PC-9 (cell line): ENCODE measurements at regions not wholly inside any gene's neighbourhood (a gene's known extent, or its start where the extent isn't known, plus 50 kb on each side); places are given as distances from the start of the nearest gene placed in this dataset.

Experiments
- BruUV-seq: library from RNA; stranded (reverse); fragments of 400-500 nt; replicated peaks from 2 replicates; lab custom pipeline; 2021; lab: Mats Ljungman, UMichigan
- CTCF ChIA-PET: fragments of 300-600 bp; sonication (Branson Sonifier 250); formaldehyde crosslinking; loops from one replicate; lab custom pipeline; 2022; ENCODE audit warnings: antibody characterized with exemption; lab: Charles Lee
- POLR2A ChIA-PET: fragments of 300-600 bp; sonication (Branson Sonifier 250); formaldehyde crosslinking; loops from one replicate; lab custom pipeline; 2022; ENCODE audit warnings: antibody characterized with exemption; ENCODE audit not compliant: unreplicated experiment; lab: Charles Lee
- DNase-seq, 2 experiments: peaks; one replicate each; pipeline versions ENCODE4 v3.0.0 to v3.0.0-alpha.2; 2015 to 2022; ENCODE audit warnings: mixed read lengths in 1 of 2
- H2AFZ ChIP-seq: fragments of 200-600 bp; sonication (generic); 2 replicates; pipeline ENCODE4 v1.8.1; 2017; ENCODE audit warnings: antibody characterized with exemption
- H3F3A ChIP-seq: fragments of 200-600 bp; sonication (generic); 2 replicates; pipeline ENCODE4 v1.8.1; 2017; ENCODE audit warnings: antibody characterized with exemption, mild to moderate bottlenecking, low read depth; ENCODE audit not compliant: insufficient read depth
- H3K27ac ChIP-seq: fragments of 200-600 bp; sonication (generic); 2 replicates; pipeline ENCODE4 v1.6.1; 2016; ENCODE audit warnings: mixed run types
- H3K27me3 ChIP-seq: fragments of 200-600 bp; sonication (generic); 2 replicates; pipeline ENCODE4 v1.6.1; 2016; ENCODE audit warnings: low read depth, mixed run types; ENCODE audit not compliant: insufficient read depth
- H3K36me3 ChIP-seq: fragments of 200-600 bp; sonication (generic); 2 replicates; pipeline ENCODE4 v1.6.1; 2016; ENCODE audit warnings: low read depth, mixed run types
- H3K4me1 ChIP-seq: fragments of 200-600 bp; sonication (generic); replicated peaks from 2 replicates; pipeline ENCODE4 v1.6.1; 2016; ENCODE audit warnings: mixed run types; ENCODE audit not compliant: insufficient read depth
- H3K4me2 ChIP-seq: fragments of 200-600 bp; sonication (generic); 2 replicates; pipeline ENCODE4 v1.6.1; 2017; ENCODE audit warnings: mixed run types
- H3K4me3 ChIP-seq: fragments of 200-600 bp; sonication (generic); 2 replicates; pipeline ENCODE4 v1.6.1; 2016; ENCODE audit warnings: mixed run types
- H3K79me2 ChIP-seq: fragments of 200-600 bp; sonication (generic); 2 replicates; pipeline ENCODE4 v1.6.1; 2017; ENCODE audit warnings: low read depth, mixed run types
- H3K9me2 ChIP-seq: fragments of 200-600 bp; sonication (generic); 2 replicates; pipeline ENCODE4 v1.8.1; 2017; ENCODE audit warnings: mild to moderate bottlenecking; ENCODE audit not compliant: insufficient read depth
- H3K9me3 ChIP-seq: fragments of 200-600 bp; sonication (generic); 2 replicates; pipeline ENCODE4 v1.8.1; 2016; ENCODE audit warnings: low read depth; ENCODE audit not compliant: insufficient read depth
- H4K20me1 ChIP-seq: fragments of 200-600 bp; sonication (generic); 2 replicates; pipeline ENCODE4 v1.8.1; 2017; ENCODE audit not compliant: insufficient read depth
- CTCF ChIP-seq: fragments of 200-600 bp; sonication (generic); conservative IDR thresholded peaks from 2 replicates; pipeline ENCODE4 v1.6.1; 2017; ENCODE audit warnings: mixed run types, antibody characterized with exemption, mild to moderate bottlenecking, moderate library complexity
- EZH2 ChIP-seq: fragments of 200-600 bp; sonication (generic); IDR thresholded peaks from 2 replicates; pipeline ENCODE4 v1.8.0; 2017; ENCODE audit warnings: antibody characterized with exemption, low read depth
- intact Hi-C: fragments of 100-400 bp; cut with micrococcal nuclease; formaldehyde crosslinking; loops from one replicate; pipeline ENCODE4 v1.10.0; 2022; ENCODE audit not compliant: unreplicated experiment

GRCh38 chr6:164856138-164856537, 453.3 kb downstream of the C6orf118 start:
- intact Hi-C loops: no loop called here
- CTCF ChIA-PET: no interaction called here
- Histone ChIP-seq H3K79me2 (no peaks in the 10 kb centered on the region), H3K4me2 (no peak overlapping the region), H3K4me1 (no peaks in the 10 kb centered on the region), H2AFZ (no peak overlapping the region), H3K9me3 (no peaks in the 10 kb centered on the region), H3K36me3 (no peaks in the 10 kb centered on the region), H3K9me2 (no peaks in the 10 kb centered on the region), H3K27ac (no peak overlapping the region), H3F3A (no peaks in the 10 kb centered on the region), H3K4me3 (no peak overlapping the region), H4K20me1 (no peaks in the 10 kb centered on the region), H3K27me3 (no peaks in the 10 kb centered on the region)
- TF ChIP-seq EZH2 (no peak), CTCF (no peak)
- no peak for DNase-seq
- POLR2A ChIA-PET: no interaction called here
- BruUV-seq: no TSS peak

- H3K36me3 ChIP-seq: no peaks in the 10 kb centered on the region
- intact Hi-C loops: no loop called here
- no peaks in the 10 kb centered on the region for H4K20me1 ChIP-seq
- no peak overlapping the region for H3K4me2 ChIP-seq
- no TSS peak for BruUV-seq
- TF ChIP-seq CTCF (no peak), EZH2 (no peak)
- H3F3A ChIP-seq: no peaks in the 10 kb centered on the region
- no peak overlapping the region for H3K4me3 ChIP-seq
- DNase-seq: no peak
- H3K9me2 ChIP-seq: no peaks in the 10 kb centered on the region
- no peaks in the 10 kb centered on the region for H3K4me1 ChIP-seq
- CTCF ChIA-PET: no interaction called here
- no peaks in the 10 kb centered on the region for H3K27me3 ChIP-seq
- no peaks in the 10 kb centered on the region for H3K79me2 ChIP-seq
- H3K27ac ChIP-seq: no peak overlapping the region
- no peaks in the 10 kb centered on the region for H3K9me3 ChIP-seq
- POLR2A ChIA-PET: no interaction called here
- no peak overlapping the region for H2AFZ ChIP-seq
These were observed 454.1 kb downstream of the C6orf118 start for GRCh38 chr6:164855281-164855680.

GRCh38 chr6:164854526-164854925, 454.9 kb downstream of the C6orf118 start:
- H3K36me3 ChIP-seq: no peaks in the 10 kb centered on the region
- BruUV-seq: no TSS peak
- POLR2A ChIA-PET: no interaction called here
- no peaks in the 10 kb centered on the region for H3K4me1 ChIP-seq
- no peaks in the 10 kb centered on the region for H4K20me1 ChIP-seq
- H3K9me3 ChIP-seq: no peaks in the 10 kb centered on the region
- H3K27me3 ChIP-seq: no peaks in the 10 kb centered on the region
- H2AFZ ChIP-seq: no peak overlapping the region
- intact Hi-C loops: no loop called here
- no peak overlapping the region for H3K27ac ChIP-seq
- H3K9me2 ChIP-seq: no peaks in the 10 kb centered on the region
- H3F3A ChIP-seq: no peaks in the 10 kb centered on the region
- H3K4me2 ChIP-seq: no peak overlapping the region
- no peak overlapping the region for H3K4me3 ChIP-seq
- H3K79me2 ChIP-seq: no peaks in the 10 kb centered on the region
- CTCF ChIA-PET: no interaction called here
- TF ChIP-seq EZH2: no peak
- TF ChIP-seq CTCF: no peak
- DNase-seq: no peak
